CD14-positive monocyte (primary cell): ENCODE measurements at regions not wholly inside any gene's neighbourhood (a gene's known extent, or its start where the extent isn't known, plus 50 kb on each side); places are given as distances from the start of the nearest gene placed in this dataset.

ENCODE experiments used
- DNase-seq, 3 donors: peaks; one replicate each; pipeline ENCODE4 v3.0.0-alpha.2; 2011 to 2022
- H2AFZ ChIP-seq: 2 replicates; pipeline ENCODE4 v1.6.0; 2012; ENCODE audit warnings: mild to moderate bottlenecking, low read depth, low read length, inconsistent platforms; ENCODE audit not compliant: insufficient read depth, poor library complexity, severe bottlenecking
- H3K27ac ChIP-seq, 2 donors: 1 replicate in 1 of 2; 2 replicates in 1 of 2; pipeline ENCODE4 v1.5.1; 2012 to 2013; ENCODE audit warnings: low read length in 2 of 2, control low read depth in 1 of 2, inconsistent platforms in 1 of 2, low read depth in 1 of 2, mild to moderate bottlenecking in 1 of 2
- H3K27me3 ChIP-seq, 2 donors: one replicate each; pipeline versions ENCODE4 v1.6.0 to v1.6.1; 2011 to 2013; ENCODE audit warnings: low read length in 2 of 2; ENCODE audit not compliant: control insufficient read depth in 2 of 2, insufficient read depth in 2 of 2
- H3K36me3 ChIP-seq, 2 donors: replicated peaks in 1 of 2; 1 replicate in 1 of 2; 2 replicates in 1 of 2; pipeline versions ENCODE4 v1.5.1 to v1.6.1; 2012 to 2013; ENCODE audit warnings: low read length in 2 of 2, control low read depth in 1 of 2, inconsistent platforms in 1 of 2, mild to moderate bottlenecking in 1 of 2; ENCODE audit not compliant: insufficient read depth in 2 of 2, control insufficient read depth in 1 of 2
- H3K4me1 ChIP-seq, 2 donors: 1 replicate in 1 of 2; 2 replicates in 1 of 2; pipeline versions ENCODE4 v1.5.1 to v1.6.1; 2012 to 2013; ENCODE audit warnings: low read length in 2 of 2, control low read depth in 1 of 2, inconsistent platforms in 1 of 2, mild to moderate bottlenecking in 1 of 2, moderate library complexity in 1 of 2; ENCODE audit not compliant: insufficient read depth in 2 of 2, control insufficient read depth in 1 of 2
- H3K4me2 ChIP-seq: replicated peaks from 2 replicates; pipeline ENCODE3; 2012; ENCODE audit warnings: low read length, moderate library complexity, mild to moderate bottlenecking; ENCODE audit not compliant: poor library complexity, severe bottlenecking; ENCODE audit errors: extremely low read depth
- H3K4me3 ChIP-seq, 3 experiments: fragments of 200-600 bp in 1 of 3; sonication (generic) in 1 of 3; replicated peaks in 1 of 3; 1 replicate in 2 of 3; 2 replicates in 1 of 3; pipeline ENCODE4 v1.5.1; 2011 to 2013; ENCODE audit warnings: low read length in 3 of 3, mild to moderate bottlenecking in 3 of 3, control low read depth in 2 of 3, low read depth in 2 of 3, inconsistent platforms in 1 of 3, moderate library complexity in 1 of 3
- H3K79me2 ChIP-seq: 2 replicates; pipeline ENCODE4 v1.6.0; 2012; ENCODE audit warnings: mild to moderate bottlenecking, control low read depth, inconsistent platforms, low read length, moderate library complexity; ENCODE audit not compliant: insufficient read depth
- H3K9ac ChIP-seq: 2 replicates; pipeline ENCODE4 v1.6.0; 2017; ENCODE audit warnings: low read length, mild to moderate bottlenecking; ENCODE audit not compliant: insufficient read depth, poor library complexity, severe bottlenecking
- H3K9me3 ChIP-seq, 2 donors: replicated peaks in 1 of 2; 1 replicate in 1 of 2; 2 replicates in 1 of 2; pipeline versions ENCODE4 v1.5.1 to v1.6.1; 2012 to 2013; ENCODE audit warnings: low read length in 2 of 2, control low read depth in 1 of 2; ENCODE audit not compliant: control insufficient read depth in 1 of 2, insufficient read depth in 1 of 2
- H4K20me1 ChIP-seq: 2 replicates; pipeline ENCODE4 v1.6.0; 2012; ENCODE audit warnings: mild to moderate bottlenecking, low read length, control low read depth, moderate library complexity; ENCODE audit not compliant: insufficient read depth
- H3K27ac Mint-ChIP-seq, 7 donors: one replicate each; pipeline ENCODE4 v1.8.0; 2020; ENCODE audit warnings: mild to moderate bottlenecking in 7 of 7, mixed read lengths in 7 of 7, moderate library complexity in 6 of 7, inconsistent platforms in 2 of 7
- H3K27me3 Mint-ChIP-seq, 3 donors: one replicate each; pipeline ENCODE4 v1.8.0; 2021 to 2022; ENCODE audit warnings: low read depth in 3 of 3, mild to moderate bottlenecking in 3 of 3, mixed read lengths in 3 of 3, moderate library complexity in 3 of 3, inconsistent platforms in 1 of 3
- H3K36me3 Mint-ChIP-seq, 2 donors: one replicate each; pipeline ENCODE4 v1.8.0; 2020; ENCODE audit warnings: mixed read lengths in 2 of 2, inconsistent platforms in 1 of 2, mild to moderate bottlenecking in 1 of 2
- H3K4me1 Mint-ChIP-seq: one replicate; pipeline ENCODE4 v1.8.0; 2020; ENCODE audit warnings: mild to moderate bottlenecking, mixed read lengths
- H3K4me3 Mint-ChIP-seq, 2 donors: one replicate each; pipeline ENCODE4 v1.8.0; 2020; ENCODE audit warnings: mild to moderate bottlenecking in 2 of 2, mixed read lengths in 2 of 2, moderate library complexity in 1 of 2
- H3K9me3 Mint-ChIP-seq, 7 donors: one replicate each; pipeline ENCODE4 v1.8.0; 2020 to 2022; ENCODE audit warnings: mixed read lengths in 7 of 7, mild to moderate bottlenecking in 6 of 7, moderate library complexity in 6 of 7, inconsistent platforms in 2 of 7
- WGBS: methylation state at CpG from one replicate; pipeline ENCODE4 v1.1.5; 2013; ENCODE audit warnings: missing lambda C conversion rate; ENCODE audit not compliant: insufficient coverage; 5-methylcytosine and 5-hydroxymethylcytosine counted together
- intact Hi-C, 2 donors: fragments of 100-400 bp; cut with micrococcal nuclease; formaldehyde crosslinking; loops; one replicate each; pipeline versions ENCODE4 v1.15.0 to v1.15.1; 2023
- TF ChIP-seq, protein P1 (sequence below): fragments of 200-600 bp; IDR thresholded peaks from one replicate; pipeline ENCODE4 v1.8.0; 2022; ENCODE audit warnings: antibody characterized with exemption, mild to moderate bottlenecking

DNA sequence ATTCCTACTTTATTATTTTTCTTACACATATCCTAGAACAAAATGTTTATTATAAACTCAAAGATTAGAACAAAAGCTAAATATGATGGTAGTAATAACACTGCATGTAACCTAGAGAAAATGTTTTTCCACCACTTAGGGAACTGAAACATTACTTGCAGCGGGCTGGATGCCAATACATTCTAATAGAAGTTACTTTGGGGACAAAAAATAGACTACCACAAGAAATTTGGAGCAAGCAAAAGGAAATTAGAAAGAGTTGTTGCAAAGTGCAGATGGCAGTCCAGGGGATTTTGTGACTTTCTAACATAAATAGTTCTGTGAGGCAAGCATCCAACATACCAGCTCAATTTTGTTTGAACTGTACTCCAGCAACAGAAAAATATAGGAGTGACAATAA, 255.3 kb upstream of the GRIN3A start:
- Histone ChIP-seq H3K9me3 (no peaks in the 10 kb centered on the region), H3K27me3 (no peaks in the 10 kb centered on the region), H4K20me1 (no peaks in the 10 kb centered on the region), H3K4me2 (no peak overlapping the region), H3K27ac (no peak overlapping the region), H2AFZ (no peak overlapping the region), H3K36me3 (no peaks in the 10 kb centered on the region), H3K4me1 (no peaks in the 10 kb centered on the region), H3K9ac (no peak overlapping the region), H3K79me2 (no peaks in the 10 kb centered on the region), H3K4me3 (no peak overlapping the region)
- no peak overlapping the region for H3K27ac Mint-ChIP-seq
- H3K9me3 Mint-ChIP-seq = peaks cover 0 to 4% (median 2%) of the 10 kb centered on the region in 7 donors
- no peak for DNase-seq
- TF ChIP-seq, protein P1, sequence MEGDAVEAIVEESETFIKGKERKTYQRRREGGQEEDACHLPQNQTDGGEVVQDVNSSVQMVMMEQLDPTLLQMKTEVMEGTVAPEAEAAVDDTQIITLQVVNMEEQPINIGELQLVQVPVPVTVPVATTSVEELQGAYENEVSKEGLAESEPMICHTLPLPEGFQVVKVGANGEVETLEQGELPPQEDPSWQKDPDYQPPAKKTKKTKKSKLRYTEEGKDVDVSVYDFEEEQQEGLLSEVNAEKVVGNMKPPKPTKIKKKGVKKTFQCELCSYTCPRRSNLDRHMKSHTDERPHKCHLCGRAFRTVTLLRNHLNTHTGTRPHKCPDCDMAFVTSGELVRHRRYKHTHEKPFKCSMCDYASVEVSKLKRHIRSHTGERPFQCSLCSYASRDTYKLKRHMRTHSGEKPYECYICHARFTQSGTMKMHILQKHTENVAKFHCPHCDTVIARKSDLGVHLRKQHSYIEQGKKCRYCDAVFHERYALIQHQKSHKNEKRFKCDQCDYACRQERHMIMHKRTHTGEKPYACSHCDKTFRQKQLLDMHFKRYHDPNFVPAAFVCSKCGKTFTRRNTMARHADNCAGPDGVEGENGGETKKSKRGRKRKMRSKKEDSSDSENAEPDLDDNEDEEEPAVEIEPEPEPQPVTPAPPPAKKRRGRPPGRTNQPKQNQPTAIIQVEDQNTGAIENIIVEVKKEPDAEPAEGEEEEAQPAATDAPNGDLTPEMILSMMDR = no peak
- intact Hi-C loops = no loop called here
- H3K36me3 Mint-ChIP-seq = no peaks in the 10 kb centered on the region
- no CpG with 5 or more reads among the region's 1 CpG for WGBS
- no peaks in the 10 kb centered on the region for H3K4me1 Mint-ChIP-seq
- H3K4me3 Mint-ChIP-seq = no peak overlapping the region
- H3K27me3 Mint-ChIP-seq = no peaks in the 10 kb centered on the region

DNA sequence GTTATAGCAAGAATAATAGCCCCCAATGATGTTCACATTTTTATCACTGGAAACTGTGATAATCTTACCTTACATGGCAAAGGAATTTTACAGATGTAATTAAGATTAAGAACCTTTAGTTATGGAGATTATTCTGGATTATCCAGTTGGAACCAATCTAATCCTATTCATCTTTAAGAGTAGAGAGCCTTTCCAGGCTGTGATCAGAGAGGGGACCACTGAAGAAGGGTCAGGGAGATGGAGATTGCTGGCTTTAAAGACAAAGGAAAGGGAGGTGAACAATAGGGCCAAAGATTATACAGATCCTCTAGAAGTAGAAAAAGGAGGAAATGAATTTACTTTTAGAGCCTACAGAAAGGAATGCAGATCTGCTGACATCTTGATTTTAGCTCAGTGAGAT, 253.5 kb upstream of the GRIN3A start:
- peaks cover 0 to 4% (median 2%) of the 10 kb centered on the region in 7 donors for H3K9me3 Mint-ChIP-seq
- TF ChIP-seq, protein P1 = no peak
- no peaks in the 10 kb centered on the region for H3K36me3 Mint-ChIP-seq
- intact Hi-C loops = no loop called here
- H3K27ac Mint-ChIP-seq = no peak overlapping the region
- Histone ChIP-seq H4K20me1 (no peaks in the 10 kb centered on the region), H3K9me3 (no peaks in the 10 kb centered on the region), H3K9ac (no peak overlapping the region), H3K4me1 (no peaks in the 10 kb centered on the region), H3K4me3 (no peak overlapping the region), H3K79me2 (no peaks in the 10 kb centered on the region), H3K4me2 (no peak overlapping the region), H3K27me3 (no peaks in the 10 kb centered on the region), H3K27ac (no peak overlapping the region), H2AFZ (no peak overlapping the region), H3K36me3 (no peaks in the 10 kb centered on the region)
- no peaks in the 10 kb centered on the region for H3K27me3 Mint-ChIP-seq
- H3K4me3 Mint-ChIP-seq = no peak overlapping the region
- no peaks in the 10 kb centered on the region for H3K4me1 Mint-ChIP-seq
- DNase-seq = no peak
